ENCODE measurements at regions not wholly inside any gene's neighbourhood (a gene's known extent, or its start where the extent isn't known, plus 50 kb on each side); places are given as distances from the start of the nearest gene placed in this dataset.

GRCh38 chr12:69115099-69115498, 124.3 kb upstream of the CPSF6 start:
- no peak for TF ChIP-seq CTCF (IDR thresholded peaks at IDR 0.05)
- TF ChIP-seq POLR2A (IDR thresholded peaks at IDR 0.05), result no peak

All from Peyer's patch (tissue), 4 donors.